Inflammatory macrophage (primary cell): ENCODE measurements at regions not wholly inside any gene's neighbourhood (a gene's known extent, or its start where the extent isn't known, plus 50 kb on each side); places are given as distances from the start of the nearest gene placed in this dataset.
A peak's percentile ranks its signal among the peaks of the same experiment; 100 is the strongest.

ENCODE experiments used
- DNase-seq, 2 donors: peaks; one replicate each; pipeline ENCODE4 v3.0.0-alpha.2; 2020 to 2022

DNA sequence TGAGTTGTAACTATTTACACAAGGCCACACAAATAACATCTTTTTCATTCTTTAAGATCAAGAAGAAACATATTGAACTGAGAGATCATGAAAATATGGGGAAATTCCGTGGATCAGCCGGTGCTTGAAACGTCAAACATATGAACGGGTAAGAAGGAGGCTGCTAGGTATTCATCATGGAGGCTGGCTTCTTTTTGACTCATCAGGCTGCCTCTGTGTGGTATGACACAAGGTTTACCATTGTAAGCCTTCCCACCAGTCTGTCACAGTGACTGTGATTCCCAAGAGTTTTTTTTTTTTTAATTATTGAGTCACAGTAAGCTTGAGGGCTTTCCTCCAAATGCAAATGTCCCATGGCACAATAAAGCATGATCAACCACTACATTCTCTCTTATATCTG lies 506.9 kb downstream of the BCL11A start:
- DNase-seq, result no peak

DNA sequence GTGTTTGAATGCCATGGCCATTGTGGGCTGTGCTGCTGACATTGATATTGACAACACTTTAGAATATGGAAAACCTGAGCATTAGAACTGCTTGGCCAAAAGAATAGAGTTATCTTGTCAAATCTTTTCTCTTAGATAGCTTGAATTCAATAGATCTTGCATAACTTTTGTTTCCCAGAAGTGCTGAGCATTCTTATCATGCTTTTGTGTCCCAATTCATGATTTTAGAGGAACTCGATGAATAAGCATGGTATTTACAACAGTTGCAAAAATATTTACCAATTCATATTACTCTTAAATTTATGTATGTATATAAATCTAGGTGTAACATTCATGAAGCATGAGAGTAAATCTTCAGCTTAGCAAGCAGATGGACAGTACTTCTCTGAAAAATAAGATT lies 508.0 kb downstream of the BCL11A start:
- peak in 1 of 2 donors; percentile 25 for DNase-seq

- no peak for DNase-seq
Observed at GRCh38 chr2:60044484-60044883, 509.0 kb downstream of the BCL11A start.

- no peak for DNase-seq
Observed at GRCh38 chr2:60042023-60042422, 511.4 kb downstream of the BCL11A start.

GRCh38 chr2:60033325-60033724 lies 520.1 kb downstream of the BCL11A start:
- DNase-seq, result no peak

GRCh38 chr2:60029566-60029883 lies 523.9 kb downstream of the BCL11A start:
- no peak for DNase-seq

DNA sequence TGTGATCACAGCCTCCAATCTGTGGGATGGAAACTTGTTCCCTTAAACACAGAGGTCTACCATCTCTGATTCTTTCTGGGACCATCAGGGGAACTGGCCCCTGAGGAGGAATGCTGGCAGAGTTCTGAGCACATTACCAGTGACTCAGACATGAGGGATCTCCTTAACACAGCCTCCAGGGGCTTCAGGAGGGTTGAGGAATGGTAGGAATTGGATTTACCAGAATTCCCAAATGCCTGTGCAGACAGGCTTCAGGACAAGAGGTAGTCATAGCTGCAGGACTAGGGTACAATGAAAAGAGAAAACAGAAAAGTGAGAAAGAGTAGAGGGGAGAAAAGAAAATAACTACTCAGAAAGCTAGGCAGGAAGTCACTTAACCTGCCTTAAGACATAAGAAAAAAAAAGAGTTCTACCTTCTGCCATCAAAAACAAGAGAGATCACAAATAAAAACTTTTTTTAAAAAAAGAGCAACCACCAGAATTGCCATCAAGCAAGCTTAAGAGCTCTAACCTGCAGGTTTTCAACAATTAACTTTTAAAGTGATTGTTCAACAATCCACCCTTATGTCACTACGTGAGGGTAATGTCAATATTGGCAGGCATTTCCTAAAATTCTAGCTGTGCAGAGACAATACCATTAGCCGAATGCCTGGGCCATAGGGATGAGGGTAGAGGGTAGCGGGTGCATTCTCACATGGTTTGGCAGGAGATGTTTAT lies 524.4 kb downstream of the BCL11A start:
- no peak for DNase-seq

DNA sequence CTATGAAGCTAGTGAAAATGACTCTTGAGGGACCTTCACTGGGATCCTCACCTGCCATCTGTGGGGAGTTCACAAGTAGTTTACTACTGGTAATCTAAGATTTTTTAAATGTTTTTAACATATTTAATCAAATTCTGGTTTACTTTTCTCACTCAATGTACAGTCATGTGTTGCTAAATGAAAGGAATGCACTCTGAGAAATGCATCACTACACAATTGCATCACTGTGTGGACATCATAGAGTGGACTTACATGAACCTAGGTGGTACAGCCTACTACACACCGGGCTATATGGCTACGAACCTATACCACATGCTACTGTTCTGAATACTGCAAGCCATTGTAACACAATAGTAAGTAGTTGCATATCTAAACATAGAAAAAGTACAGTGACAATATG lies 528.0 kb downstream of the BCL11A start:
- no peak for DNase-seq

GRCh38 chr2:60023256-60023985 lies 530.0 kb downstream of the BCL11A start:
- no peak for DNase-seq

- no peak for DNase-seq
Observed at GRCh38 chr2:60007671-60008070, 545.8 kb downstream of the BCL11A start.

GRCh38 chr2:60003076-60003475 lies 550.4 kb downstream of the BCL11A start:
- no peak for DNase-seq

- no peak for DNase-seq
Observed at GRCh38 chr2:60002183-60002867, 551.1 kb downstream of the BCL11A start.

- no peak for DNase-seq
Observed at GRCh38 chr2:60000686-60001085, 552.8 kb downstream of the BCL11A start.

DNA sequence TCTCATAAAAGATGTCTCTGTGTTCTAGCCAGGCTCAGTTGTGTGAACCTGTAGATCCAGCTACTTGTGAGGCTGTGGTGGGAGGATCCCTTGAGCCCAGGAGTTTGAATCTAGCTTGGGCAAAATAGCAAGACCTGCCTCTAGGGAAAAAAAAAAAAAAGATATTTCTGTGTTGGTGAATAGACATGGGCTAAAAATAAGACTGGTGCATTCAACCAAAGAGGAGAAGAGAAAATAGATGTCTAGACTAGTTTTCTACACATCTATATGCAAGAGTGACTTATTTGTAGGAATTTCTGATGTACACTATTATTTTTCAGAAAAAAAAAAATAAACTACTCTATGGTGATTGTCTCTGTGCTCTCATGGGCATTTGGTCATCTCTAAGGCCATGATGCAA lies 555.1 kb downstream of the BCL11A start:
- no peak for DNase-seq

- DNase-seq, result no peak
Observed at GRCh38 chr2:59997371-59997770, 556.1 kb downstream of the BCL11A start.

DNA sequence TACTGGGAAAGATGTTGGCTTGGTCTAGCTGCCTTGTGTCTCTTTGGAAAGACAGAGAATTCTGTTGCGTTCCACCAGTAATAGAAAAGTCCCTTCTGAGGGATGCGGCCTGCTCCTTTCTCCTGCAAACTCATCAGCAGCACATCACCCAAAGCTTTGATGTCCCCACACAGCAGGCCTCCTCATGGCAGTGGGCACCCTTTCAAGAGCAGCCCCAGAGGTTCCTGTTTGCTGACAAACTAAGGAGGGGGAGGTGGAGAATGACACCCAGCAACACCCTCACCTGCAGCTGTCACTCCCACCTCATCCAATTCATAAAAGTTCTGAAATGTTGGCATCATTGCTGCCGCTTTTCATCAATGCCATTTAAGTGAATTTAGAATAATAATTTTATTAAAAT lies 556.6 kb downstream of the BCL11A start:
- DNase-seq, result no peak

DNA sequence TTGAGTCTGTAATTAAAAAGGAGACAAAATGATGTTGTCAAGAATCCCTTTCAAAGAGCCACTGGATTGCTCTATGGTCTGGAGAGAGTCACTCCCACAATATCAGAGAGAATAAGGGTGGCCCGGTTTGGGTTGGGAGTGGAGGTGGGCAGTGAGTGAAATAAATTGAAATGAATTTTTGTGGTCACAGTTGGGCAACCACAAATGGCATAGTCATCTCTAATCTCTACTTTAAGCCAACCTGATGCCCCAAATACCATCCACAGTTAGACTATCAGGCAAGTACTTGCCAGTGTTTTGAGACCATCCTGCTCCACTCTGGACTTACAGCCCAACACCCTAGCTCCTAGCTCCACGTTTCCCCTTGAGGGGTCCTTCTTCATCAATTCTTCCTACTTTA lies 559.7 kb downstream of the BCL11A start:
- DNase-seq, result no peak

- no peak for DNase-seq
Observed at GRCh38 chr2:59988341-59988740, 565.1 kb downstream of the BCL11A start.

DNA sequence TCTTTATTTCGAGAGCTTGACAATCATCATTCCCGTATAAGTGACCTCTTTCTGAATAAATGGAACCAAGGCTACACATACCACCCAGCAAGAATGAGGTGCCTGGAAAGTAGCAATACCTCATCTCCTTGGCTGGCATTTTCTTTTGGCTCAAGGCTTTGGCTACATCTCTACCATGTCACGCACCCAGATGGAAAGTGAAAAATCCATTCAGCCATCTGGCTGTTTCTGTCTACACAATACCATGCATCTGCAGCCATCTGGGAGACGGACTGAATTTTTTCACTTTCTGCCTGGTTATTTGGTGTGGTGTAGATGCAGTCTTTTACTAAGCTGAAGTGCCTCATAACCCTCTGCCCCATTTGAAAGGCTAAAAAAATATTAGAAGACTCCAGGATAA lies 566.9 kb downstream of the BCL11A start:
- DNase-seq, result no peak

- no peak for DNase-seq
Observed at GRCh38 chr2:59985923-59986322, 567.5 kb downstream of the BCL11A start.

DNA sequence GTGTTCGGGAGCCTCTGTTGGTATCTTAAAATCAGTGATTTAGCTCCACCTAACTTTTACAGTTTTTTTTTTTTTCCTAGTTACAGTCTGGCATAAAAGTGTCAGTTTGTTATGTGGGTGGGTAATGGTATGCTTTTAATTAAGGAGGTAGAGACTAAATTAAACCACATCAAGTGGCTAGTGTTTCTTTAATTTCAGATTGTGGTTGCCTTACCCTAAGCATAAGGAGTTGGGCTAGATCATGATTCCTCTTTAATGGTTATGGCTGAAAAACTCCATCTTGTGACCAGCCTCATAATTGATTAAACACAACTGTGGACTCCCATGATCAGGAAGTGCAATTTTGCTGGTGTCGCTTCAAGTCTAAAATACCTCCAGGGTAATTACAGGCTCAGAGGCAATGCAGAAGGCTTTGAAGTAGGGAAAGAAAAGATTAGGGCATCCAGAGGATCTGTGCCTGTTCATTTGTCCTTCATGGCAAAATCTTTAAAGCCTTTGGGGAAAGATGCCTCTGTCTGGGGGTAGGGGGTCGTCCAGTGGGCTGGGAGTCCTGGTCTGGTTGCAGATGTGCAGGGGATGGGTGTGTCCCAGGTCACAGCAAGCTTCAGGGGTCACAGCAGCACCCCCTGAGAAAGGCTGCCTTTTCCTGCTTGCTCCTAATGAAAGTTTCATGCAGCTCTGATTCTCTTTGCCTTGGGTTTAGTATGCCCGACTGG lies 579.2 kb downstream of the BCL11A start:
- DNase-seq, result no peak

DNA sequence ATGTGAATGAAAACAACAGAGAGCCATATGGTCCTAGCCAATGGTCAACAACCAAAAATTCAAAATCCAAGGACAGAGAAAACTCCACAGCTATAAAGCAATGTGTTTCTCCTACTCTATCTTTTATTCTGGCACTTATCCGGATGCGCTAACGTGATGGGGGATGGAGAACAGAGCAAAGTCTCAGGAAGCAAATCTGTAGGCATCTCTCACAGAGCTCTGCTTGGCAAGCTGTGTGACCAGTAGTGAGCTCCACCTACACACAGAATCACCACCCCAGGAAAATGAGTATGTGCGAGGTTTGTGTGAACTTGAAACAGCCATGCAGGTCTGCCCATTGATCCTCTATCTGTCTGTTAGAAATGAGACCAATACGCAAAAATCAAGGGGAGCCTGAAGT lies 584.3 kb downstream of the BCL11A start:
- DNase-seq, result no peak

DNA sequence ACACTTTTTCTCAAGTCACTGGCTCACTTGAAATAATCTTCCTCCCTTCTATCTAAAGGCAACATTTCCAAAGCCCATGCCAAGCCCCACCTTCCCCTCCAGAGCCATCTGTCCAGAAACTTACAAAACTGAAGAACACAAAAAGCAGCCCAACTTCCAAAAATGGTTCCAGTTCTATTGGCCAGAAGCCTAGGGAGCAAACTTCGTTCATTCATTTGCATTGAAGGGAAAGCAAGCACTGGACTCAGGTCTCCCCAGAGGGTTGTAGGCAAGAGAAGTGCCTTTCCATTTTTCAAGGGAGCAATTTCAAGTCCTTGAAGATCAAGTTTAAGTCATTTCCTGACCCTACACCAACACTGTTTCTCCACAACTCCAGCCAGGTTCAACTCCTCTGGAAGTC lies 585.0 kb downstream of the BCL11A start:
- no peak for DNase-seq
